GM18867 (cell line): ENCODE measurements at regions not wholly inside any gene's neighbourhood (a gene's known extent, or its start where the extent isn't known, plus 50 kb on each side); places are given as distances from the start of the nearest gene placed in this dataset.
"Not testable (repeated sequence)": the region's sequence is repeated elsewhere in the genome, so short reads cannot be mapped to it uniquely, and the experiment has no call there.

Experiments
- ATAC-seq: cut with Tn5 transposase; IDR thresholded peaks from one replicate; pipeline ENCODE4 v1.9.1; 2021; ENCODE audit warnings: mild to moderate bottlenecking, moderate library complexity; ENCODE audit not compliant: unreplicated experiment

GRCh38 chrX:84611843-84612636 is 109.8 kb upstream of the HDX start:
- ATAC-seq: no peak

GRCh38 chrX:84634201-84634782 is 132.0 kb upstream of the HDX start:
- ATAC-seq: no peak

DNA sequence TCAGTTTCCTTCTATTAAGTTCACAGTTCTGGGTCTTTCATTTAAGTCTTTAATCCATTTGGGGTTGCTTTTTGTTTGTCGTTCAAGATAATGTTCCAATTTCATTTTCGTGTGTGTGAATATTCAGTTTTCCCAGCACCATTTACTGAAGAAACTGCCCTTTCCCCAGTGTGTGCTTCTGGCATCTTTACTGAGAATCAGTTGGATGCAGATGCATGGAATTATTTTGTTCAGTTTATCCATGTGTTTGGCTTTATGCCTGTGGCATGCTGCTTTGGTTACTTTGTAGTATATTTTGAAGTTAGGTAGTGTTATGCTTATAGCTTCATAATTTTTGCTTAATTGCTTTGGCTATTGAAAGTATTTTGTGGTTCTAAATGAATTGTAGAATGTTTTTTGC is 163.8 kb upstream of the HDX start:
- no peak for ATAC-seq

DNA sequence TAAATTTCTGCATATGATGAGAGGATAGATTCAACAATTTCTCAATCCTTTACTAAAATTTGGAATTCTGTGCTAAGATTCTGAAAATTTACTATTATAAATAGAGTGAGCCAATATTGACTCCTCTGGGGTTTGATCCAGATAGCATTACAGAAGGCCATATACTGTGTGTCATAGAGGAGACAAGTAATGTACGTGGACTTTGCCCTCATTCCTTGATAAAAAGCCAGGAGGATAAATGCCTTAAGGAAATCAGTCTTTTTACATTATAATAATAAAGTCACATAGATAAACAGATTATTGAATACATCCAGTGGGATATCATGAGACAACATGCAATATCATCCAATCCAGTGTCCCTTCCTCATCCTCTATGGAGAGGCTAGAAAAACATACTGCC is 188.0 kb upstream of the HDX start:
- no peak for ATAC-seq

DNA sequence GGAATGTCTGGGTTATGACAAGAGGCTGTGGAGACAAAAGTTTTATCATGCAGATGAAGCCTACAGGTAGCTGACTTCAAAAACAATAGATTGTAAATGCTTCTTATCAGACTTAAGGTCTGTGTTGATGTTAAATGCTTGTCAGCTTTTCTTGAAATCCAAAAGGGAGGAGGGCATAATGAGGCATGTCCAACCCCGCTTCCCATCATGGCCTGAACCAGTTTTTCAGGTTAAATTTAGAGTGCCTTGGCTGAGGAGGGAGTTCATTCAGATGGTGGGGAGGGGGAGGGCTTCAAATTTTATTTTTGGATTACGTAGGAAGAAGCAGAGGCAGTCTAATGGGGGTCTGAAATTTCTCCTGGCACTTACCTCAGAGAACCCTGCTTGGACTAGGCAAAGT is 207.7 kb upstream of the HDX start:
- no peak for ATAC-seq

GRCh38 chrX:84710611-84711010 is 208.4 kb upstream of the HDX start:
- no peak for ATAC-seq

DNA sequence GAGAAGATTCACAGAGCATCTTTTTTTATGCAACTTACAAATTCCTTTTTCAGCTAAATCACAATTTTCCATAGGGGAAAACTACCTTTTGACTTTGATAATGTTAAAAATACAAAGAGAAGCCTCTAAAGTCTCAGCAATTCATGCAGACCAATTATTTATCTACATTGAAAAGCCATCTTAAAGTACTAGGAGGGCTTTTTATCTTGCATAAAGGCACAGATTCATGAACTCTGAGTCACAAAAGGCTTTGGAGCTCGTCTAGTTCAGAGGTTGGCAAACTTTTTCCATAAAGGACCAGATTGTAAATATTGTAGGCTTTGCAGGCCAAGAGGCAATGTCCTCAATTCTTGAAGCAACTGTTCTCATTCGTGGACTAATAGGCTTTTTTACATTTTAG is 210.4 kb upstream of the HDX start:
- ATAC-seq: no peak

DNA sequence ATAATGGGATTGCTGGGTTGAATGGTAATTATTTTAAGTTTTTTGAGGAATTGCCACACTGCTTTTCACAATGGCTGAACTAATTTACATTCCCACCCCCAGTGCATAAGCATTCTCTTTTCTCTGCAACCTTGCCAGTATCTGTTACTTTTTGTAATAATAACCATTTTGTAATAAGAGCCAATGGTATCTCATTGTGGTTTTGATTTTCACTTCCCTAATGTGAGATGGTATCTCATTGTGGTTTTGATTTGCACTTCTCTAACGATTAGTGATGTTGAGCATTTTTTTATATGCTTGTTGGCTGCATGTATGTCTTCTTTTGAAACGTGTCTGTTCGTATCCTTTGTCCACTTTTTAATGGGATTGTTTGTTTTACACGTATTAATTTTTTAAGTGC is 213.1 kb upstream of the HDX start:
- ATAC-seq: peak; percentile 55

- no peak for ATAC-seq
These were observed 215.1 kb upstream of the HDX start for GRCh38 chrX:84717343-84717742.

DNA sequence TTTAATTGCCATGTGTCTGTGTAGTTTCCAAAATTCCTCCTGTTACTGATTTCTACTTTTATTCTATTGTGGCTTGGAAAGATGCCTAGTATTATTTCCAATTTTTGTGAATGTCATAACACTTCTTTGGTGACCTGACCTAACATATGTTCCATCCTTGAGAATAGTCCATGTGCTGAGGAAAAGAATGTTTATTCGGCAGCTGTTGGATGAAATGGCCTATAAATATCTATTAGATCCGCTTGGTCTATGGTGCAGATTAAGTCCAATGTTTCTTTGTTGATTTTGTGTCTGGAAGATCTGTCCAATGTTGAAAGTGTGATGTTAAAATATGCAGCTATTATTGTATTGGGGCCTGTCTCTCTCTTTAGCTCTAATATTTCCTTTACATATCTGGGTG is 219.2 kb upstream of the HDX start:
- ATAC-seq: no peak

DNA sequence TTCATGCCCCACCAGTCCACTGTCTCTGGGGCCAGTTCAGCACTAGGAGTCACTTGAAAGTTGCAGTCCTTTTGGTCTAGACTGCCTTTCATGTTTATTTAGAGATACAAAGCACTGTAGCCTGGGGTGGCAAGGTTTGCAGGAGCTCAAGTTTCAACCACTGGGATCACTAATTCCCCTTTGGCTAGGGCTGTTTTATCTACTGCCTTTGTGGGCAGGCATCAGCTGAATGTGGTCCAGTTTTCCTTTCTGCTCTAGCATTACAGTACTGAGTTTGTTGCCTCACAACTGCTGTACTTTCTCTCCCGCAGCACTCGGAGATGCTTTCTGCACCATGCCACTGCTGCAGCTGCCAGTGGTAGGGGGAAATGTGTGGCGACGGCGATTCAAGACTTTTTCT is 222.3 kb upstream of the HDX start:
- no peak for ATAC-seq

GRCh38 chrX:84729408-84729807 is 227.2 kb upstream of the HDX start:
- ATAC-seq: peak; percentile 7

GRCh38 chrX:84729809-84730208 is 227.6 kb upstream of the HDX start:
- peak; percentile 100 for ATAC-seq

DNA sequence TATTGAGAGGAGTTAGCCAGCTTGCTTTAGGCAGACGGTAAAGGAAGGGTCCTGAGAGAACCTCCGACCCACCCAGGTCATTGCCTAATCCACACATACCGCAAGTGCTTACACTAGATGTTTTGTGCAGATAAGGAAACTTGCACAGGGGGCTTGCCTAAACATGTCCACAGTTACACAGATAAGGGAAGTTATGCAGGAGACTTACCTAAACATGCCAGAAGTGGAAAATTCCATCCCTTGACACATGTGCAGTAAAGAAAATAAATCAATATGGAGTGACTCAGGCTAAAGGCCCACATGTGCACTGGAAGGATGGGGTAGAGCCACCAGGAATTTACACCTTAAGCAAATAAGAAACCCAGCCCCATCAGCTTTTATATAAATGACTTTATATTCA is 232.8 kb upstream of the HDX start:
- ATAC-seq: no peak

- no peak for ATAC-seq
These were observed 235.2 kb upstream of the HDX start for GRCh38 chrX:84737471-84737871.

DNA sequence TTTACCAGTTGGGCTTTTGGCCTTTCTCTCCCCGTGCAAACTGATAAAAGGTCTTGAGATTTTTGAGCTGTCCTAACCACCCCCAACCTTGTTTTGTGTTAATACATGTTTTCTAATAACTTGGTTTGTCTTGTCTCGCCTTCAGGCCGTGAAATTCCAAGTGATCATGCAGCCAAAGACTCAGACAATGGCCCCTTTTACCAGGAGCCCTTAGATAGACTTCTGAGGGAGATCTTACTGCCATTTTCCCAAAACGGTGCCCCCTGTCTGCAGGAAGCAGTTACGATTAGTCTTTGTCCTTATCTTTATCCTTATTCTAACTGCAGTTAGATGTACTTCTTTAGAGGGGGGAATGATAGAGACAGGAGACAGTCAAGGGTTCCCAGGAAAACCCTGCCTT is 245.3 kb upstream of the HDX start:
- no peak for ATAC-seq

GRCh38 chrX:84748965-84749656 is 246.9 kb upstream of the HDX start:
- ATAC-seq: no peak

DNA sequence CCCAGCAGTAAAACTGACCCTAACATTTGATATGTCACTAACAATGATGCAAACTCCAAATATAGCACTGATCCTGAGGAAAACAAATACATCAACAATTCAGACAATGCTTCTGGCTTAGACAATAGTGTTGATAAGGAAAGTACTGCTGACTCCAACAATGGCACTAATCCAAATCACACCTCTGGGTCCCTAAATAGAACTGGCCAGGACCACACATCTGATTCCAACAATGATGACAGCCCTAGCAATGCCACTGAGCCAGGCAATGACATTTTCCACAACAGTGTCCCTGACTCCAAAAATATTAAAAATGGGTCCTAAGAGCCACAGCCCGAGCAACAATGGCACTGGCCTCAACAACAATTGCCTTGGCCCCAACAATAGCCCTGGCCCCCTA is 243.1 kb upstream of the APOOL start:
- no peak for ATAC-seq

DNA sequence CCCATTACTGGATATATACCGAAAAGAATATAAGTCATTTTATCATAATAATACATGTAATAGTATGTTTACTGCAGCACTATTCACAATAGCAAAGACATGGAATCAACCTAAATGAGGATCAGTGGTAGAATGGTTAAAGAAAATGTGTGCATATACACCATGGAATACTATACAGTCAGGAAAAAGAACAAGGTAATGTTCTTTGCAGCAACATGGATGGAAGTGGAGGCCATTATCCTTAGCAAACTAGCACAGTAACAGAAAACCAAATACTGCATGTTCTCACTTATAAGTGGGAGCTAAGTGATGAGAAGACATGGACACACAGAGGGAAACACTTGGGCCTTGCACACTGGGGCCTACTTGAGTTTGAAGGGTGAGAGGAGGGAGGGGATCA is 207.4 kb upstream of the APOOL start:
- no peak for ATAC-seq

DNA sequence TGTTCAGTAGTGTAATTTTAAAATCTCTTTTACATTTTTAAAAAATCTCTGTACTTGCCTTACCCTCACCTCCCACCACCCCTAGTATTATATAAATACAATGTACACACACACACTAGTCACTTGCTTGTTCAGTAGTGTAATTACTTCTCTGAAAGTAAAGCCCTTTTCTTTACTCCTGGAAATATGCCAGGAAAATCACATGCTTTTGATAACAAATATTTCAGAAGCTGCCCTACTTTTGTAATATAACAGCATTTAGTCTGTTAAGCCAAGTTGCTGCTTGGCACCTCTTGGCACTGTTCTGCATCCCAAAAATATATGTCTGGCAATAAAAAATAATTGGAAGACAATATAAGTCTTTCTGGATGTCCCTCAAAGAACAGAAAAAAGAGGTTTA is 172.8 kb upstream of the APOOL start:
- no peak for ATAC-seq

GRCh38 chrX:84846541-84846940 is 157.1 kb upstream of the APOOL start:
- ATAC-seq: not testable (repeated sequence)

DNA sequence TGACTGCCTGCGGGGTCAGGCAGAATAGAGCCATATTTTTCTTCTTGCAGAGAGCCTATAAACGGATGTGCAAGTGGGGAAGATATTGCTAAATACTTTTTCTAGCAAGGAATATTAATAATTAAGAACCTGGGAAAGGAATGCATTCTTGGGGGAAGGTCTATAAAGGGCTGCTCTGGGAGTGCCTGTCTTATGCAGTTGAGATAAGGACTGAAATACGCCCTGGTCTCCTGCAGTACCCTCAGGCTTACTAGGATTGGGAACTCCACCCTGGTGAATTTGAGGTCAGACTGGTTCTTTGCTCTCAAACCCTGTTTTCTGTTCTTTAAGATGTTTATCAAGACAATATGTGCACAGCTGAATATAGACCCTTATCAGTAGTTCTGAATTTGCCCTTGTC is 152.5 kb upstream of the APOOL start:
- not testable (repeated sequence) for ATAC-seq
